OCI-LY7 (cell line): ENCODE measurements at regions not wholly inside any gene's neighbourhood (a gene's known extent, or its start where the extent isn't known, plus 50 kb on each side); places are given as distances from the start of the nearest gene placed in this dataset.

Source experiments
- BruUV-seq: library from RNA; stranded (reverse); fragments of 400-500 nt; replicated peaks from 2 replicates; lab custom pipeline; 2021; lab: Mats Ljungman, UMichigan
- CTCF ChIA-PET: fragments of 300-600 bp; sonication (Branson Sonifier 250); formaldehyde crosslinking; loops from one replicate; lab custom pipeline; 2022; ENCODE audit warnings: antibody characterized with exemption; ENCODE audit not compliant: unreplicated experiment; lab: Charles Lee
- POLR2A ChIA-PET: fragments of 300-600 bp; sonication (Branson Sonifier 250); formaldehyde crosslinking; loops from one replicate; lab custom pipeline; 2022; ENCODE audit warnings: antibody characterized with exemption; lab: Charles Lee
- DNase-seq: peaks from one replicate; pipeline ENCODE4 v3.0.0-alpha.2; 2015; ENCODE audit warnings: low spot score
- H2AFZ ChIP-seq: fragments of 200-600 bp; sonication (generic), shearing (Covaris generic); 2 replicates; pipeline ENCODE4 v1.6.1; 2014; ENCODE audit warnings: mild to moderate bottlenecking, antibody characterized with exemption, low read length, moderate library complexity
- H3K27ac ChIP-seq: fragments of 200-600 bp; sonication (generic); 2 replicates; pipeline ENCODE4 v1.5.1; 2014; ENCODE audit warnings: mixed run types, low read depth, mild to moderate bottlenecking, moderate library complexity, low read length, inconsistent platforms; ENCODE audit not compliant: poor library complexity, severe bottlenecking
- H3K36me3 ChIP-seq: fragments of 200-600 bp; sonication (generic); 2 replicates; pipeline ENCODE4 v1.6.1; 2014; ENCODE audit warnings: mild to moderate bottlenecking, antibody characterized with exemption, low read length, moderate library complexity, mixed read lengths; ENCODE audit not compliant: insufficient read depth
- H3K4me1 ChIP-seq: fragments of 200-600 bp; sonication (generic); 2 replicates; pipeline ENCODE4 v1.5.1; 2014; ENCODE audit warnings: mild to moderate bottlenecking, low read length; ENCODE audit not compliant: insufficient read depth, poor library complexity, severe bottlenecking
- H3K4me2 ChIP-seq: fragments of 200-600 bp; sonication (generic); 2 replicates; pipeline ENCODE4 v1.6.1; 2014; ENCODE audit warnings: mild to moderate bottlenecking, low read length
- H3K4me3 ChIP-seq: fragments of 200-600 bp; sonication (generic); 2 replicates; pipeline ENCODE4 v1.5.1; 2014; ENCODE audit warnings: mild to moderate bottlenecking, low read depth, low read length; ENCODE audit not compliant: poor library complexity, severe bottlenecking
- H3K79me2 ChIP-seq: fragments of 200-600 bp; sonication (generic); 2 replicates; pipeline ENCODE4 v1.6.1; 2016; ENCODE audit warnings: low read depth, mild to moderate bottlenecking, low read length, moderate library complexity, mixed read lengths; ENCODE audit not compliant: insufficient read depth
- H3K9me2 ChIP-seq: fragments of 200-600 bp; sonication (generic); 2 replicates; pipeline ENCODE4 v1.6.1; 2016; ENCODE audit warnings: mild to moderate bottlenecking, low read length, mixed read lengths; ENCODE audit not compliant: insufficient read depth
- H3K9me3 ChIP-seq: fragments of 200-600 bp; sonication (generic); 2 replicates; pipeline ENCODE4 v1.6.1; 2014; ENCODE audit warnings: mild to moderate bottlenecking, mixed run types, low read length, mixed read lengths
- H4K20me1 ChIP-seq: fragments of 200-600 bp; sonication (generic); 2 replicates; pipeline ENCODE4 v1.6.1; 2014; ENCODE audit warnings: mild to moderate bottlenecking, antibody characterized with exemption, low read length, moderate library complexity, mixed read lengths; ENCODE audit not compliant: insufficient read depth
- CTCF ChIP-seq: fragments of 200-600 bp; sonication (generic); conservative IDR thresholded peaks from 2 replicates; pipeline ENCODE4 v1.5.1; 2014; ENCODE audit warnings: mild to moderate bottlenecking, antibody characterized with exemption, low read length, moderate library complexity, mixed read lengths
- EZH2phosphoT487 ChIP-seq: fragments of 200-600 bp; sonication (generic); IDR thresholded peaks from 2 replicates; pipeline ENCODE4 v1.6.1; 2018; ENCODE audit warnings: low read depth, borderline replicate concordance, mild to moderate bottlenecking, mixed run types, antibody characterized with exemption, low read length, moderate library complexity, mixed read lengths
- intact Hi-C: fragments of 100-400 bp; cut with micrococcal nuclease; formaldehyde crosslinking; loops from one replicate; pipeline ENCODE4 v1.10.0; 2022; ENCODE audit not compliant: unreplicated experiment

DNA sequence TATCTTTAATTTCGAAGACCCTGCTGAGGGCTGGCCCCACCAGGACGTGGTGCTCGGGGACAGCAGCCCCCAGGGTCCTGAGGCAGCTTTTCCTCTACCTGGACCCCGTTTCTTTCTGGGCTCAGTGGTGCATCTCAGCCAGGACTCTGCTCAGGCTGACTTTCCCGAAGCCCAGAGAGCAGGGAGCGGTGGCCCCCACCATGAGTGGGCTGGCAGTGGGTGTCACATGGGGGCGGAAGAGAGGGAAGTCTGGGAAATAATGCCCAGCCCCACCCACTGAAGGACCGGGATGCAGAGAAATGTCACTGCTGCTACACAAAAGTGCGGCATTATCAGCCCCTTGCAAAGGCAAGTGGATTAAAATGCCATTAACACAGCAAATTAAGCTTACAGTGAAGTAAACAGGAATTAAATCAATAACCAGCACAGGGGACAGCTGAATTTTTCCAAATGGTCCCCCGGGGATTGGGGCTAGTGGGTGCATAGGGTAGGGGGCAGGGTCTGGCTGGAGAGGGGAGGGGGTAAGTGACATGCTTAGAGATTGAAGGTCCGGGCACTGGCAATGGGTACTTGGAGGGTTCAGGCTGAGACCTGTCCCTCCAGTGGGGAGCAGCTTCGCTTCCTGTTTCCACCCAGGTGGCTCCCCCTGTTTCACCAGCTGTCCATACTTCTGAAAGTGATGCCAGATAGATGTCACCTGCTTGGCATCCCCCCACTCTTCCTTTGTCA is 177.3 kb downstream of the URI1 start:
- no peak for DNase-seq

DNA sequence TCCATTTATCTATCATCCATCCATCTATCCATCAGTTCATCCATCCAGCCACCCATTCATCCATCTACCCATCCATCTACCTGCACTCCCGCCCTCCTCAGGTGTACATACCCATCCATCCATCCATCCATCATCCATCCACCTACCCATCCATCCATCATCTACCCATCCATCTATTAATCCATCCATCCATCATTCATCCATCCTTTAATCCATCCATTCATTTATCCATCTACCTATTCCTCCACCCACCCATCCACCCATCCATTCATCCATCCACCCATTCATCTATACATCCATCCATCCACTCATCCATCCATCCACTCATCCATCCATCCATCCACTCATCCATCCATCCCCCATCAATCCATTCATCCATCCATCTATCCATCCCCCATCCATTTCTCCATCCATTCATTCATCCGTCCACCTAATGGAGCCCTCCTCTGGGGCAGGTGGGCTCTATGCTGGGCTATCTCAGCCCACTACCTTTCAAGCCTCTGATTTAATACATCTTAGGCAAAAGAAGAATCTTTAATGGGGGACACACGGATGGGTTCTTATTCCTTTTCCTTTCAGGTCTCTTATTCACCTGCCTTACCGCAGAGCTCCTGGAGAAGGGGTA is 178.9 kb downstream of the URI1 start:
- ChIA-PET POLR2A (interaction anchor here (1.0 kb wide), 1 partner anchor 27 kb away, joined by 3 read pairs; no protein-coding TSS in a partner anchor), CTCF (interaction anchor here (1.3 kb wide), 1 partner anchor 75 kb away, joined by 3 read pairs; no protein-coding TSS in a partner anchor)
- no peak overlapping the region for H3K4me2 ChIP-seq
- no peaks in the 10 kb centered on the region for H3K9me3 ChIP-seq
- H3K36me3 ChIP-seq: no peaks in the 10 kb centered on the region
- no peaks in the 10 kb centered on the region for H3K4me1 ChIP-seq
- H3K4me3 ChIP-seq: no peak overlapping the region
- DNase-seq: no peak
- TF ChIP-seq CTCF (no peak), EZH2phosphoT487 (no peak)
- no peak overlapping the region for H3K27ac ChIP-seq
- no peak overlapping the region for H2AFZ ChIP-seq
- intact Hi-C loops: no loop called here
- no peaks in the 10 kb centered on the region for H4K20me1 ChIP-seq
- H3K79me2 ChIP-seq: no peaks in the 10 kb centered on the region
- no peaks in the 10 kb centered on the region for H3K9me2 ChIP-seq
- BruUV-seq: no TSS peak

More for the DNA sequence above, 177.3 kb downstream of the URI1 start:
- Histone ChIP-seq H3K9me2 (no peaks in the 10 kb centered on the region), H3K4me2 (no peak overlapping the region), H3K4me3 (no peak overlapping the region), H2AFZ (no peak overlapping the region), H3K36me3 (no peaks in the 10 kb centered on the region), H4K20me1 (no peaks in the 10 kb centered on the region), H3K79me2 (no peaks in the 10 kb centered on the region), H3K4me1 (no peaks in the 10 kb centered on the region), H3K9me3 (no peaks in the 10 kb centered on the region), H3K27ac (no peak overlapping the region)
- POLR2A ChIA-PET: no interaction called here
- CTCF ChIA-PET: no interaction called here
- intact Hi-C loops: no loop called here
- TF ChIP-seq EZH2phosphoT487: no peak
- no peak for TF ChIP-seq CTCF
- no TSS peak for BruUV-seq

DNA sequence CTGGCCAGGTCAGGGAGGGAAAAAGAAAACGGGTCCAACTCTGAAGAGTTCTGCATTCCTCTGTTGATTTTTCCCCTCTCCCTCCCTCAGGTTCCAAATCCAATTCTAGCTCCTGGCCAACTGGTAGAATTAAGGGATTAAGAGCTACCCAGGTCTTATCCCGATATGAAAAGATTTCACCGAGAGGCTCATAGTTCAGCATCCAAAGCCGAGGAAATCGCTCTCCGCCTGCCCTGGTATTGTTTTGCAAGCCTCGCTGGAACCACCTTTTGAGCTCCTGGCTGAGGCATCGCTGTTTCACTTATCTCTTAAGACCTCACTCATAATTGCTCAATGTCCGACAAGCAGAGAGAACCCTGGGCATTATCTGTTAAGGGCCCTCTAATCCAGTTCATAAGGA is 180.4 kb downstream of the URI1 start:
- CTCF ChIA-PET: no interaction called here
- BruUV-seq: no TSS peak

More for the DNA sequence above, 180.4 kb downstream of the URI1 start:
- Histone ChIP-seq H3K79me2 (no peaks in the 10 kb centered on the region), H3K9me3 (no peaks in the 10 kb centered on the region), H3K27ac (no peak overlapping the region), H3K4me1 (no peaks in the 10 kb centered on the region), H2AFZ (no peak overlapping the region), H3K4me3 (no peak overlapping the region), H3K9me2 (no peaks in the 10 kb centered on the region), H3K4me2 (no peak overlapping the region), H4K20me1 (no peaks in the 10 kb centered on the region), H3K36me3 (no peaks in the 10 kb centered on the region)
- intact Hi-C loops: no loop called here
- POLR2A ChIA-PET: no interaction called here
- no peak for DNase-seq
- TF ChIP-seq EZH2phosphoT487 (no peak), CTCF (no peak)
